ENCODE measurements at regions not wholly inside any gene's neighbourhood (a gene's known extent, or its start where the extent isn't known, plus 50 kb on each side); places are given as distances from the start of the nearest gene placed in this dataset.
A peak's percentile ranks its signal among the peaks of the same experiment; 100 is the strongest.

DNA sequence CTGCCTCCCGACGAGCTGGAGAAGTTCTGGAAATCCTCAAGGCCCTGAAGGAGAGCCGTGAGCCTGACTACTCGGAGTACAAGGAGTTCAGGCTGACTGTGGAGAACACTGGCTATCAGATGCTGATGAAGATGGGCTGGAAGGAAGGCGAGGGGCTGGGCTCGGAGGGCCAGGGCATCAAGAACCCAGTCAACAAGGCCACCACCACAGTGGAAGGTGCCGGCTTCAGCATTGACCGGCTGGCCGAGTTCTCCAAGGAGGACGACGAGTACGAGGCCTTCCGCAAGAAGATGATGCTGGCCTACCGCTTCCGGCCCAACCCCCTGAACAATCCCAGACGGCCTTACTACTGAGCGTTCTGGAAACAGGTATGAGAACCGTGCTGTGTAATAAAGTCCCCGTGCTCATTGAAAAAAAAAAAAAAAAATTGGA lies 366.1 kb upstream of the ATXN7L3B start:
- WGBS, 2 experiments (ENCODE audit: extremely low coverage in 1 of 2, insufficient coverage in 1 of 2, insufficient read length in 1 of 2, insufficient replicate concordance in 2 of 2, low coverage in 1 of 2, low lambda C conversion rate in 2 of 2, missing lambda C conversion rate in 1 of 2) = 95% methylated on average over 16 of the region's 19 CpGs; no CpG with 5 or more reads in 1 of the 2 experiments
- Histone ChIP-seq H3K18ac (ENCODE audit: extremely low read depth, low read length) (no peak overlapping the region), H2BK5ac (ENCODE audit: low read depth, low read length) (no peak overlapping the region), H2BK120ac (replicated peaks; ENCODE audit: low read depth, low read length) (no peak overlapping the region), H3K4me3 (ENCODE audit: extremely low read depth in 1 of 4, insufficient read depth in 2 of 4, low read depth in 3 of 4, low read length in 4 of 4) (no peak overlapping the region), H3K27me3 (replicated peaks in 1 of 4; ENCODE audit: control insufficient read depth in 3 of 4, extremely low read depth in 1 of 4, insufficient read depth in 3 of 4, low read length in 3 of 4) (no peaks in the 10 kb centered on the region), H3K79me2 (ENCODE audit: control insufficient read depth in 1 of 2, insufficient read depth in 2 of 2, low read length in 2 of 2) (no peaks in the 10 kb centered on the region), H3K23ac (ENCODE audit: insufficient read length) (no peak overlapping the region), H4K20me1 (replicated peaks in 1 of 2; ENCODE audit: control insufficient read depth in 1 of 2, insufficient read depth in 2 of 2, low read length in 2 of 2) (no peaks in the 10 kb centered on the region), H2BK12ac (ENCODE audit: low read depth, low read length) (no peak overlapping the region), H4K5ac (ENCODE audit: insufficient read length, low read depth, low read length) (no peak overlapping the region), H3K56ac (replicated peaks; ENCODE audit: insufficient read length, low read depth, low read length) (no peak overlapping the region), H3K4me1 (replicated peaks in 1 of 4; ENCODE audit: control insufficient read depth in 3 of 4, insufficient read depth in 4 of 4, low read length in 3 of 4) (no peaks in the 10 kb centered on the region; a peak in 1 of 7 replicates), H3K23me2 (ENCODE audit: low read depth, low read length) (peaks cover 2% of the 10 kb centered on the region; the same call in 1 of the 2 replicates), H4K8ac (ENCODE audit: extremely low read depth, insufficient read depth, low read length) (no peak overlapping the region), H2AK5ac (ENCODE audit: low read depth, low read length) (no peak overlapping the region), H2BK20ac (ENCODE audit: low read length) (no peak overlapping the region), H4K91ac (replicated peaks; ENCODE audit: insufficient read length, low read length) (no peak overlapping the region), H3K36me3 (ENCODE audit: control insufficient read depth in 2 of 4, insufficient read depth in 4 of 4, low read length in 3 of 4) (no peaks in the 10 kb centered on the region), H2AFZ (ENCODE audit: low read length) (0 out of 2 replicates have a peak overlapping the region, but pooled peaks have one; percentile 13), H3K9ac (replicated peaks in 1 of 4; ENCODE audit: extremely low read depth in 1 of 4, low read depth in 3 of 4, low read length in 3 of 4) (no peak overlapping the region), H3K27ac (ENCODE audit: low read depth, low read length) (no peak overlapping the region), H2BK15ac (ENCODE audit: low read length) (no peak overlapping the region), H3K79me1 (ENCODE audit: low read depth, low read length) (no peaks in the 10 kb centered on the region), H3K14ac (ENCODE audit: insufficient read length) (no peak overlapping the region), H3K9me3 (ENCODE audit: insufficient read depth in 2 of 2, low read depth in 1 of 2, low read length in 1 of 2) (peaks cover 0 to 4% of the 10 kb centered on the region in 2 experiments; a peak in 1 of 4 replicates), H3K4me2 (ENCODE audit: insufficient read depth in 1 of 2, low read depth in 2 of 2, low read length in 2 of 2) (no peak overlapping the region), H3K4ac (replicated peaks; ENCODE audit: insufficient read length, low read depth, low read length) (no peak overlapping the region)
- FAIRE-seq (no peak), DNase-seq (ENCODE audit: low read depth in 1 of 2, low spot score in 2 of 2) (no peak)
- CTCF ChIA-PET (ENCODE audit: partially characterized antibody) = no interaction called here
- POLR2A ChIA-PET (ENCODE audit: partially characterized antibody) = no interaction called here
- TF ChIP-seq TCF12 (IDR thresholded peaks at IDR 0.05; ENCODE audit: low read depth, low read length) (no peak), HDAC6 (IDR thresholded peaks at IDR 0.05; ENCODE audit: low read depth, low read length) (no peak), SIN3A (conservative IDR thresholded peaks at IDR 0.05 in 1 of 2, IDR thresholded peaks at IDR 0.05 in 1 of 2; ENCODE audit: low read depth in 1 of 2, low read length in 2 of 2) (no peak), POLR2AphosphoS5 (IDR thresholded peaks at IDR 0.05; ENCODE audit: low read depth, low read length) (no peak), PHF8 (conservative IDR thresholded peaks at IDR 0.05; ENCODE audit: low read depth, low read length) (no peak), KDM5A (IDR thresholded peaks at IDR 0.05; ENCODE audit: low read length) (no peak), JUN (IDR thresholded peaks at IDR 0.05; ENCODE audit: low read depth, low read length) (no peak), SAP30 (IDR thresholded peaks at IDR 0.05; ENCODE audit: insufficient read depth, insufficient replicate concordance, low read length) (no peak), MAFK (IDR thresholded peaks at IDR 0.05; ENCODE audit: low read depth, low read length) (no peak), CHD2 (IDR thresholded peaks at IDR 0.05; ENCODE audit: low read length) (no peak)
- TF ChIP-seq, protein P1, sequence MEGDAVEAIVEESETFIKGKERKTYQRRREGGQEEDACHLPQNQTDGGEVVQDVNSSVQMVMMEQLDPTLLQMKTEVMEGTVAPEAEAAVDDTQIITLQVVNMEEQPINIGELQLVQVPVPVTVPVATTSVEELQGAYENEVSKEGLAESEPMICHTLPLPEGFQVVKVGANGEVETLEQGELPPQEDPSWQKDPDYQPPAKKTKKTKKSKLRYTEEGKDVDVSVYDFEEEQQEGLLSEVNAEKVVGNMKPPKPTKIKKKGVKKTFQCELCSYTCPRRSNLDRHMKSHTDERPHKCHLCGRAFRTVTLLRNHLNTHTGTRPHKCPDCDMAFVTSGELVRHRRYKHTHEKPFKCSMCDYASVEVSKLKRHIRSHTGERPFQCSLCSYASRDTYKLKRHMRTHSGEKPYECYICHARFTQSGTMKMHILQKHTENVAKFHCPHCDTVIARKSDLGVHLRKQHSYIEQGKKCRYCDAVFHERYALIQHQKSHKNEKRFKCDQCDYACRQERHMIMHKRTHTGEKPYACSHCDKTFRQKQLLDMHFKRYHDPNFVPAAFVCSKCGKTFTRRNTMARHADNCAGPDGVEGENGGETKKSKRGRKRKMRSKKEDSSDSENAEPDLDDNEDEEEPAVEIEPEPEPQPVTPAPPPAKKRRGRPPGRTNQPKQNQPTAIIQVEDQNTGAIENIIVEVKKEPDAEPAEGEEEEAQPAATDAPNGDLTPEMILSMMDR (IDR thresholded peaks at IDR 0.05; ENCODE audit: control extremely low read depth in 1 of 3, insufficient read depth in 1 of 3, low read depth in 1 of 3, low read length in 3 of 3) = no peak

All from H1 (cell line).